Tibial artery (tissue), 4 donors: ENCODE measurements at regions not wholly inside any gene's neighbourhood (a gene's known extent, or its start where the extent isn't known, plus 50 kb on each side); places are given as distances from the start of the nearest gene placed in this dataset.

ENCODE experiments used
- DNase-seq, 2 donors: peaks; one replicate each; pipeline ENCODE4 v3.0.0-alpha.2; 2019
- H3K27ac ChIP-seq, 2 donors: fragments of 200-600 bp; sonication (generic) in 1 of 2; 1 replicate in 1 of 2; 2 replicates in 1 of 2; pipeline ENCODE4 v1.5.1; 2018 to 2019; ENCODE audit warnings: mild to moderate bottlenecking in 1 of 2
- H3K27me3 ChIP-seq, 2 donors: fragments of 200-600 bp; sonication (generic) in 1 of 2; one replicate each; pipeline versions ENCODE4 v1.5.1 to v1.6.0; 2016 to 2019
- H3K36me3 ChIP-seq, 3 donors: fragments of 200-600 bp; sonication (generic) in 2 of 3; one replicate each; pipeline ENCODE4 v1.5.1; 2016 to 2019; ENCODE audit warnings: mild to moderate bottlenecking in 2 of 3
- H3K4me1 ChIP-seq, 4 donors: fragments of 200-600 bp; sonication (generic) in 2 of 4; 1 replicate in 3 of 4; 2 replicates in 1 of 4; pipeline ENCODE4 v1.5.1; 2016 to 2019
- H3K4me3 ChIP-seq, 2 donors: fragments of 200-600 bp; sonication (generic) in 1 of 2; 1 replicate in 1 of 2; 2 replicates in 1 of 2; pipeline ENCODE4 v1.5.1; 2018 to 2019; ENCODE audit warnings: mild to moderate bottlenecking in 2 of 2
- H3K9me3 ChIP-seq, 3 donors: fragments of 200-600 bp; sonication (generic) in 1 of 3; one replicate each; pipeline ENCODE4 v1.5.1; 2016 to 2019
- CTCF ChIP-seq, 2 experiments: fragments of 200-600 bp in 1 of 2; fragments of 450-650 bp in 1 of 2; IDR thresholded peaks; one replicate each; pipeline ENCODE4 v1.5.1; 2017 to 2019; ENCODE audit warnings: antibody characterized with exemption in 2 of 2, mild to moderate bottlenecking in 1 of 2, moderate library complexity in 1 of 2
- intact Hi-C: fragments of 100-400 bp; cut with DNase I; formaldehyde crosslinking; loops from one replicate; pipeline ENCODE4 v1.15.0; 2023; ENCODE audit warnings: low total_unique reads

GRCh38 chr1:106022312-106022902 is 1034.1 kb upstream of the PRMT6 start:
- DNase-seq = no peak
- Histone ChIP-seq H3K4me3 (no peak overlapping the region), H3K27ac (no peak overlapping the region), H3K27me3 (no peaks in the 10 kb centered on the region), H3K9me3 (no peaks in the 10 kb centered on the region), H3K36me3 (no peaks in the 10 kb centered on the region), H3K4me1 (no peaks in the 10 kb centered on the region)
- no peak for TF ChIP-seq CTCF (IDR thresholded peaks at IDR 0.05)
- intact Hi-C loops = no loop called here

- Histone ChIP-seq H3K36me3 (no peaks in the 10 kb centered on the region), H3K4me1 (no peaks in the 10 kb centered on the region), H3K27me3 (no peaks in the 10 kb centered on the region), H3K4me3 (no peak overlapping the region), H3K27ac (no peak overlapping the region), H3K9me3 (no peaks in the 10 kb centered on the region)
- no peak for TF ChIP-seq CTCF (IDR thresholded peaks at IDR 0.05)
- no peak for DNase-seq
- intact Hi-C loops = no loop called here
Measured at GRCh38 chr1:106027871-106028270, 1028.6 kb upstream of the PRMT6 start.

GRCh38 chr1:106037526-106037925 is 1018.9 kb upstream of the PRMT6 start:
- no peak for DNase-seq
- Histone ChIP-seq H3K4me1 (no peaks in the 10 kb centered on the region), H3K36me3 (no peaks in the 10 kb centered on the region), H3K27me3 (no peaks in the 10 kb centered on the region), H3K9me3 (no peaks in the 10 kb centered on the region), H3K4me3 (no peak overlapping the region), H3K27ac (no peak overlapping the region)
- intact Hi-C loops = no loop called here
- TF ChIP-seq CTCF (IDR thresholded peaks at IDR 0.05) = no peak

- intact Hi-C loops = no loop called here
- no peak for DNase-seq
- Histone ChIP-seq H3K27ac (no peak overlapping the region), H3K4me1 (no peaks in the 10 kb centered on the region), H3K4me3 (no peak overlapping the region), H3K36me3 (no peaks in the 10 kb centered on the region), H3K27me3 (no peaks in the 10 kb centered on the region), H3K9me3 (no peaks in the 10 kb centered on the region)
- TF ChIP-seq CTCF (IDR thresholded peaks at IDR 0.05) = no peak
Measured at GRCh38 chr1:106038260-106038659, 1018.2 kb upstream of the PRMT6 start.

GRCh38 chr1:106043971-106044370 is 1012.5 kb upstream of the PRMT6 start:
- DNase-seq = no peak
- TF ChIP-seq CTCF (IDR thresholded peaks at IDR 0.05) = no peak
- Histone ChIP-seq H3K36me3 (no peaks in the 10 kb centered on the region), H3K27me3 (no peaks in the 10 kb centered on the region), H3K27ac (no peak overlapping the region), H3K4me3 (no peak overlapping the region), H3K9me3 (no peaks in the 10 kb centered on the region), H3K4me1 (no peaks in the 10 kb centered on the region)
- intact Hi-C loops = no loop called here

GRCh38 chr1:106047210-106047609 is 1009.3 kb upstream of the PRMT6 start:
- Histone ChIP-seq H3K9me3 (no peaks in the 10 kb centered on the region), H3K27ac (no peak overlapping the region), H3K27me3 (no peaks in the 10 kb centered on the region), H3K4me3 (no peak overlapping the region), H3K36me3 (no peaks in the 10 kb centered on the region), H3K4me1 (no peaks in the 10 kb centered on the region)
- TF ChIP-seq CTCF (IDR thresholded peaks at IDR 0.05) = no peak
- DNase-seq = no peak
- intact Hi-C loops = no loop called here
